ENCODE measurements at regions not wholly inside any gene's neighbourhood (a gene's known extent, or its start where the extent isn't known, plus 50 kb on each side); places are given as distances from the start of the nearest gene placed in this dataset.
A peak's percentile ranks its signal among the peaks of the same experiment; 100 is the strongest.
"Not testable (repeated sequence)": the region's sequence is repeated elsewhere in the genome, so short reads cannot be mapped to it uniquely, and the experiment has no call there.

- no peak for TF ChIP-seq CTCF (IDR thresholded peaks at IDR 0.05)
- ATAC-seq, result peak; percentile 12
- H3K36me3 ChIP-seq (ENCODE audit: low read depth), result no peaks in the 10 kb centered on the region
- no peaks in the 10 kb centered on the region for H3K9me3 ChIP-seq
- intact Hi-C loops (cut with DNase I, micrococcal nuclease), result no loop called here
- DNase-seq, result no peak
- no peaks in the 10 kb centered on the region for H3K4me1 ChIP-seq (ENCODE audit: low read depth)
- H3K4me3 ChIP-seq, result no peak overlapping the region
Observed at GRCh38 chr6:142648036-142648451, 296.9 kb downstream of the HIVEP2 start.

- H3K9me3 ChIP-seq, result no peaks in the 10 kb centered on the region
- ATAC-seq (no peak), DNase-seq (no peak)
- no peak overlapping the region for H3K4me3 ChIP-seq
- TF ChIP-seq CTCF (IDR thresholded peaks at IDR 0.05), result no peak
- intact Hi-C loops (cut with DNase I, micrococcal nuclease), result no loop called here
- no peaks in the 10 kb centered on the region for H3K36me3 ChIP-seq (ENCODE audit: low read depth)
- H3K4me1 ChIP-seq (ENCODE audit: low read depth), result no peaks in the 10 kb centered on the region
Observed at GRCh38 chr6:142648526-142648925, 296.4 kb downstream of the HIVEP2 start.

GRCh38 chr6:142649438-142650234 lies 295.3 kb downstream of the HIVEP2 start:
- H3K9me3 ChIP-seq; ATAC-seq; DNase-seq; H3K4me3 ChIP-seq; intact Hi-C loops (cut with DNase I, micrococcal nuclease); H3K36me3 ChIP-seq (ENCODE audit: low read depth); H3K4me1 ChIP-seq (ENCODE audit: low read depth): not testable (repeated sequence)

- ATAC-seq, result no peak
Observed at GRCh38 chr6:142651384-142651783, 293.6 kb downstream of the HIVEP2 start.

GRCh38 chr6:142653710-142654420 lies 291.1 kb downstream of the HIVEP2 start:
- DNase-seq (no peak), ATAC-seq (no peak)
- no peak for TF ChIP-seq CTCF (IDR thresholded peaks at IDR 0.05)
- Histone ChIP-seq H3K4me3 (no peak overlapping the region), H3K36me3 (ENCODE audit: low read depth) (no peaks in the 10 kb centered on the region), H3K9me3 (no peaks in the 10 kb centered on the region), H3K4me1 (ENCODE audit: low read depth) (no peaks in the 10 kb centered on the region)
- intact Hi-C loops (cut with DNase I, micrococcal nuclease), result no loop called here

More at GRCh38 chr6:142651384-142651783, 293.6 kb downstream of the HIVEP2 start:
- H3K4me1 ChIP-seq (ENCODE audit: low read depth), result no peaks in the 10 kb centered on the region
- no peaks in the 10 kb centered on the region for H3K9me3 ChIP-seq
- H3K4me3 ChIP-seq, result no peak overlapping the region
- no peaks in the 10 kb centered on the region for H3K36me3 ChIP-seq (ENCODE audit: low read depth)
- intact Hi-C loops (cut with DNase I, micrococcal nuclease), result no loop called here
- DNase-seq, result no peak
- no peak for TF ChIP-seq CTCF (IDR thresholded peaks at IDR 0.05)

- Histone ChIP-seq H3K4me1 (ENCODE audit: low read depth) (no peaks in the 10 kb centered on the region), H3K4me3 (no peak overlapping the region), H3K9me3 (no peaks in the 10 kb centered on the region), H3K36me3 (ENCODE audit: low read depth) (no peaks in the 10 kb centered on the region)
- no peak for TF ChIP-seq CTCF (IDR thresholded peaks at IDR 0.05)
- DNase-seq (no peak), ATAC-seq (peak; percentile 35)
- intact Hi-C loops (cut with DNase I, micrococcal nuclease), result no loop called here
Observed at GRCh38 chr6:142659661-142660060, 285.3 kb downstream of the HIVEP2 start.

Measured in mucosa of descending colon (tissue), 3 donors.